ENCODE measurements at regions not wholly inside any gene's neighbourhood (a gene's known extent, or its start where the extent isn't known, plus 50 kb on each side); places are given as distances from the start of the nearest gene placed in this dataset.

DNA sequence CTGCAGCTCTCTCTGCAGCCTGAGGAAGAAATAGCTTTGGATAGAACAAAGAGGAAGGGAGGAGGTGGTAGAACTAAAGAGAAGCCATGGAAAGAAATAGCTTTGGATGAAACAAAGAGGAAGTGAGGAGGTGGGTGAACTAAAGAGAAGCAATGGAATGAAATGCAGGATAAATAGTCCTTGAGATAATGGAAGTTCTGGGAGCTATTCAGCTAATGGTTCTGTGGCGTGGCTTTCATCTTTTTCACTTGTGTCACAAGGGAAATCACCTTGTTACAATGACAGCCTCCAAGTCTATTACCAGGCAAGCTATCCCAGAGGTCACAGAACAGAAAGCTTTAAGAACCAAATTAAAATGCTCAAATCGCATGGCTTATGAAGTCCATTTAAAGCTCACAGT lies 141.3 kb upstream of the ARG1 start:
- Histone ChIP-seq H3K9ac (replicated peaks in 1 of 4; ENCODE audit: extremely low read depth in 1 of 4, low read depth in 3 of 4, low read length in 3 of 4) (no peak overlapping the region), H3K27ac (ENCODE audit: low read depth, low read length) (no peak overlapping the region), H2BK20ac (ENCODE audit: low read length) (no peak overlapping the region), H3K9me3 (ENCODE audit: insufficient read depth in 2 of 2, low read depth in 1 of 2, low read length in 1 of 2) (no peaks in the 10 kb centered on the region), H4K8ac (ENCODE audit: extremely low read depth, insufficient read depth, low read length) (no peak overlapping the region), H3K4me2 (ENCODE audit: insufficient read depth in 1 of 2, low read depth in 2 of 2, low read length in 2 of 2) (no peak overlapping the region), H4K5ac (ENCODE audit: insufficient read length, low read depth, low read length) (no peak overlapping the region), H2BK5ac (ENCODE audit: low read depth, low read length) (no peak overlapping the region), H2AFZ (ENCODE audit: low read length) (peak overlapping the region; percentile 10; the same call in 1 of the 2 replicates), H3K36me3 (ENCODE audit: control insufficient read depth in 2 of 4, insufficient read depth in 4 of 4, low read length in 3 of 4) (peaks cover 0 to 2% (median 0%) of the 10 kb centered on the region in 4 experiments; a peak in 1 of 8 replicates), H3K79me1 (ENCODE audit: low read depth, low read length) (no peaks in the 10 kb centered on the region), H2BK12ac (ENCODE audit: low read depth, low read length) (no peak overlapping the region), H3K18ac (ENCODE audit: extremely low read depth, low read length) (no peak overlapping the region), H4K91ac (replicated peaks; ENCODE audit: insufficient read length, low read length) (no peak overlapping the region), H3K4me1 (replicated peaks in 1 of 4; ENCODE audit: control insufficient read depth in 3 of 4, insufficient read depth in 4 of 4, low read length in 3 of 4) (no peaks in the 10 kb centered on the region), H3K14ac (ENCODE audit: insufficient read length) (no peak overlapping the region), H2BK120ac (replicated peaks; ENCODE audit: low read depth, low read length) (no peak overlapping the region), H3K23me2 (ENCODE audit: low read depth, low read length) (no peaks in the 10 kb centered on the region), H3K4me3 (ENCODE audit: extremely low read depth in 1 of 4, insufficient read depth in 2 of 4, low read depth in 3 of 4, low read length in 4 of 4) (no peak overlapping the region), H3K23ac (ENCODE audit: insufficient read length) (no peak overlapping the region), H4K20me1 (replicated peaks in 1 of 2; ENCODE audit: control insufficient read depth in 1 of 2, insufficient read depth in 2 of 2, low read length in 2 of 2) (no peaks in the 10 kb centered on the region), H3K56ac (replicated peaks; ENCODE audit: insufficient read length, low read depth, low read length) (no peak overlapping the region), H3K79me2 (ENCODE audit: control insufficient read depth in 1 of 2, insufficient read depth in 2 of 2, low read length in 2 of 2) (no peaks in the 10 kb centered on the region), H3K27me3 (replicated peaks in 1 of 4; ENCODE audit: control insufficient read depth in 3 of 4, extremely low read depth in 1 of 4, insufficient read depth in 3 of 4, low read length in 3 of 4) (no peaks in the 10 kb centered on the region), H2AK5ac (ENCODE audit: low read depth, low read length) (no peak overlapping the region), H3K4ac (replicated peaks; ENCODE audit: insufficient read length, low read depth, low read length) (no peak overlapping the region), H2BK15ac (ENCODE audit: low read length) (no peak overlapping the region)
- FAIRE-seq (no peak), DNase-seq (ENCODE audit: low read depth in 1 of 2, low spot score in 2 of 2) (no peak)
- ChIA-PET POLR2A (ENCODE audit: partially characterized antibody) (no interaction called here), CTCF (ENCODE audit: partially characterized antibody) (interaction anchor here (0.6 to 2.0 kb wide), 6 partner anchors 8 to 1603 kb away, joined by 3 to 5 read pairs (median 4); no protein-coding TSS in a partner anchor)
- WGBS, 2 experiments (ENCODE audit: extremely low coverage in 1 of 2, insufficient coverage in 1 of 2, insufficient read length in 1 of 2, insufficient replicate concordance in 2 of 2, low coverage in 1 of 2, low lambda C conversion rate in 2 of 2, missing lambda C conversion rate in 1 of 2) = 83% methylated on average over 2 of the region's 2 CpGs; no CpG with 5 or more reads in 1 of the 2 experiments
- TF ChIP-seq, protein P1, sequence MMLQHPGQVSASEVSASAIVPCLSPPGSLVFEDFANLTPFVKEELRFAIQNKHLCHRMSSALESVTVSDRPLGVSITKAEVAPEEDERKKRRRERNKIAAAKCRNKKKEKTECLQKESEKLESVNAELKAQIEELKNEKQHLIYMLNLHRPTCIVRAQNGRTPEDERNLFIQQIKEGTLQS (IDR thresholded peaks at IDR 0.05; ENCODE audit: insufficient read depth, low read depth, low read length) = no peak
- TF ChIP-seq RAD21 (IDR thresholded peaks at IDR 0.05 in 1 of 2, conservative IDR thresholded peaks at IDR 0.05 in 1 of 2; ENCODE audit: low read depth in 2 of 2, low read length in 2 of 2) (no peak), YY1 (IDR thresholded peaks at IDR 0.05; ENCODE audit: low read depth, low read length) (no peak), POLR2AphosphoS5 (IDR thresholded peaks at IDR 0.05; ENCODE audit: low read depth, low read length) (no peak), CHD1 (IDR thresholded peaks at IDR 0.05; ENCODE audit: low read depth, low read length) (no peak), BRCA1 (IDR thresholded peaks at IDR 0.05; ENCODE audit: low read depth, low read length) (no peak), KDM4A (IDR thresholded peaks at IDR 0.05; ENCODE audit: low read depth, low read length, severe bottlenecking) (no peak)
